MM.1S (cell line): ENCODE measurements at regions not wholly inside any gene's neighbourhood (a gene's known extent, or its start where the extent isn't known, plus 50 kb on each side); places are given as distances from the start of the nearest gene placed in this dataset.

Experiments
- CTCF ChIP-seq: fragments of 300-600 bp; sonication (generic); IDR thresholded peaks from 2 replicates; pipeline ENCODE4 v1.5.1; 2016; ENCODE audit warnings: antibody characterized with exemption, low read length, mixed read lengths
- EZH2 ChIP-seq: fragments of 300-600 bp; sonication (generic); optimal IDR thresholded peaks from 2 replicates; pipeline ENCODE3; 2017; ENCODE audit warnings: low read depth, mild to moderate bottlenecking, antibody characterized with exemption, low read length, mixed read lengths
- EZH2phosphoT487 ChIP-seq: fragments of 300-600 bp; sonication (generic); IDR thresholded peaks from 2 replicates; pipeline ENCODE4 v1.6.1; 2018; ENCODE audit warnings: antibody characterized with exemption, low read length

GRCh38 chr21:28423521-28424190 is 569.0 kb downstream of the LTN1 start:
- TF ChIP-seq CTCF (no peak), EZH2 (no peak), EZH2phosphoT487 (no peak)
